ENCODE measurements at regions not wholly inside any gene's neighbourhood (a gene's known extent, or its start where the extent isn't known, plus 50 kb on each side); places are given as distances from the start of the nearest gene placed in this dataset.

GRCh38 chr2:217070043-217070430 lies 210.2 kb upstream of the TNP1 start:
- DNase-seq, result no peak

DNA sequence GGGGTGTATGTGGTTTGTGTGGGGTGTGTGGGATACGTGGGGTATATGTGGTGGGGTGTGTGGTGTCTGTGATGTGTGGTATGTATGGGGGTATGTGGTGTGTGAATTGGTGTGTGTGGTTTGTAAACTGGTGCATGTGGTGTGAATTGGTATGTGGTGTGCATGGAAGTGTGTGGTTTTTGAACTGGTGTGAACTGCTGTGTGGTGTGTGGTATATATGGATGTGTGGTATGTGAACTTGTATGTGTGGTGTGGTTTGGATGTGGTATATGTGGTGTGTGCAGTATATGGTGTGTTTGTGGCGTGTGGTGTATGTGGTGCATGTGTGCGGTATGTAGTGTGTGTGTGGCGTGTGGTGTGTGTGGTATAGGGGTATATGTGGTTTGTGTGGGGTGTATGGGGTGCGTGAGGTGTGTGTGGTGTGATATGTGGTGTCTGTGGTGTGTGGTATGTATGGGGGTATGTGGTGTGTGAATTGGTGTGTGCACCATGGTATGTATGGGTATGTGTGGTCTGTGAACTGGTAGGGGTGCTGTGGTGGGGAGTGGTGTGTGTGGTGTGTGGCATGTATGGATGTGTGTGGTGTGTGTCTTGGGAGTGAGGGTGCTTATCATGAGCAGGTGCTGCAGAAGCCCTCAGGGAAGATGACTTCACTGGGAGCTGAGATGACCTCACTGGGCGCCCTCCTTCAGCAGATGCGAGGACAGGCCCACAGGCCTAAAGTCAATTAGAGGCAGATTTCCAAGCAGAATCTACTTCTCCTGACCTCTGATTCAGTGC lies 209.6 kb upstream of the TNP1 start:
- DNase-seq, result no peak

- no peak for DNase-seq
Measured at GRCh38 chr2:217068677-217069250, 208.9 kb upstream of the TNP1 start.

GRCh38 chr2:217067787-217068186 lies 207.9 kb upstream of the TNP1 start:
- no peak for DNase-seq

DNA sequence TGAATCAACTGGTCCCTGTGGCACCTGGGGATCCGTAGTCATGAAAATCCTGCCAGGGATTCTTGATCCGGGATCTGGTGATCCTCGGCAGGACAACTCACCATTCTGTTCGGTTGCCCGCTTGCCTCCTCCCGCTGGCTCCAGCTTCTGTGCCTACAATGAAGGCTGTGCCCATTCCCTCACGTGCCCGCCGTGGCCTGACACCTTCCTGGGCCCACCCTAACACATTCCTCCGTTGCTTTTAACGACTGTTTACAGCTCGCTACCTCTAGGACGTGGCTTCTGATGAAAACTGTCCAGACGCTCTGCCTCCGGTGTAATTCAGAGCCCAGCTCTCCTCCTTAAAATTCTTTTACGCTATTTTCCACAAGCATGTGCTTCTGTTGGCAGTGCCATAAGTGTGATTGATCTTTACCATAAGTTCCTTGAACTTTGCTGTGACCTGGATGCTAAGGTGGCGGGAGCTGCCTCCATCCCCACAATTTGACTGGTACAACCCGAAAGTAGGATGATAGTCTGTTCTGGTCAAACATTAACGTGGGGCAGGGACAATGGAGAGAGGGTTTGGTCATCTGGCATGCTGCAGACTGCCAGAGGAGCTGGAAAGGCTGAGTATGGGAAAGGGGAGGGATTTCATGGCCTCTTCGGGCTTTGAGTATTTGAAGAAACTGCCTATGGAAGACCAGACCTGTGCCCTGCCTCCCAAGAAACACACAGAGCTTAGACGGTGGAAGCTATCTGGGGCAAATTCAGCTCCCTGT lies 206.8 kb upstream of the TNP1 start:
- DNase-seq, result no peak

- no peak for DNase-seq
Measured at GRCh38 chr2:217065695-217066405, 206.0 kb upstream of the TNP1 start.

DNA sequence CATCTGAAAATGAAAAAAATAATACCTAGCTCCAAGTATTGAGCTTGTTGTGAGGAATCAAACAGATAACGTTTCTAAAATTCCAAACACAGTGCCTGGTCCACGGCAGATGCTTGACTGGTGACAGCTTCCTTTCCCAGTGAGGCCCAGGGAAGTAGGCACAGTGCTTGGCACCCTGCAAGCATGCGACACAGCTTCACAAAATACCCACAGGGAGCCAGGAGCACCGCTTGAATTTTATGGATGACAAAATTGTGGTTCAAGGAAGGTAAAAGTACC lies 205.1 kb upstream of the TNP1 start:
- no peak for DNase-seq

DNA sequence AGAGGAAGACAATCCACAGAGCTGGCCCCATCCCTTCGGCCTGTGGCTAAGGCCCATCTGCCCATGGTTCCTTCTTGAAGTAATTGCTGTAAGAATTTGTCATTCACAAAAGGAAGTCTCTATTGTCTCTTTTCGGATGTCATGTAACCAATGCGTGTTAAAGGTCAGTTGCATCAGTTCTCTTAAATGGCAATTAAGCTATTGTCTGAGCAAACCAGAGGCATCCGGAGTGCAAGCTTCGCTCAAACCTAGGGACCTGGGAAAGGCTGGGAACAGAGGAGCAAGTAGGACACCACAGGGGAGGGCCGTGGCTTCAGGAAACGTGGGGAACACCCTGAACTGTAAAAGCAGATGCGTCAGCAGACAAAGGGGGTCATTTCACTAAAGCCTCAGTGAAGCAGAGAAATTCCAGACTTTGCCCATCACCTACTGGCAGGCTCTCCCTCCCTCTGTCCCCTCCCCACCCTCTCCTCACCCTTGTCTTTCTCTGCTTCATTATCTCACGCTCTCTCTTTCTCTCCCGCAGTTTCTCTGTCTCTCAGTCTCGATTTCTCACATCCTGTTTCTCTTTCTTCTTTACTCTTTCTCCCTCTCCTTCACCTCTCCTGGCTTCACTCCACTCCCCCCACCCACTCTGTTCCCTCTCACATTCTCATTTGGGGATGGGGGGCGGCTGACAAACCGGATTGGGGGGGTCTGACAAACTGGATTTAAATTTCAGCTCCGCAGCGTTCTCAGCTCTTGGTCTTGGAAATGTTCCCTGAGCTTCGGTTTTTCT lies 204.6 kb upstream of the TNP1 start:
- no peak for DNase-seq

DNA sequence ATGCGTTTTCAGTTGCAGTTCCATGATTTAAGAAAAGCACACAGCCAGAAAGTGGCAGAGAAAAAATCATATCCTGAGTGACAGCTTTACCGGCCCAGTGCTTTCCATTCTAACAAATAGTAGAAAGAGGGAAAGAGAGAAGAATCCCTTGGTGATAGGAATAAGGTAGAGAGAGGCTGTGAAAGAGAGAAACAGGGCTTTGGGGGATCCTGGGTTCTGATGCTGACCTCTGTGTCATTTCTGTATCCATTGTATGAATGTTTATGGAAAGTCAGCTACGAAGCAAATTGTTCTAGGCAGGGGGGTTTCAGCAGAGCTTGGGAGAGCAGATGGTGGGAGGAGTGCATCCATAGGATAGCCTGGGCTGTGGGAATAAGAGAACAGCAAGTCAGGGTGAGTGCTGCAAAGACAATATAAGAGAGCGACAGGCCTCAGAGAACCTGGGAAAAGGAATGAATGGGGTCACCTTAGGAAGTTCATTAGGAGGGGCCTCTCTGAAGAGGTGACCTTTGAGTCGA lies 203.4 kb upstream of the TNP1 start:
- no peak for DNase-seq

- no peak for DNase-seq
Measured at GRCh38 chr2:217062768-217063167, 202.9 kb upstream of the TNP1 start.

DNA sequence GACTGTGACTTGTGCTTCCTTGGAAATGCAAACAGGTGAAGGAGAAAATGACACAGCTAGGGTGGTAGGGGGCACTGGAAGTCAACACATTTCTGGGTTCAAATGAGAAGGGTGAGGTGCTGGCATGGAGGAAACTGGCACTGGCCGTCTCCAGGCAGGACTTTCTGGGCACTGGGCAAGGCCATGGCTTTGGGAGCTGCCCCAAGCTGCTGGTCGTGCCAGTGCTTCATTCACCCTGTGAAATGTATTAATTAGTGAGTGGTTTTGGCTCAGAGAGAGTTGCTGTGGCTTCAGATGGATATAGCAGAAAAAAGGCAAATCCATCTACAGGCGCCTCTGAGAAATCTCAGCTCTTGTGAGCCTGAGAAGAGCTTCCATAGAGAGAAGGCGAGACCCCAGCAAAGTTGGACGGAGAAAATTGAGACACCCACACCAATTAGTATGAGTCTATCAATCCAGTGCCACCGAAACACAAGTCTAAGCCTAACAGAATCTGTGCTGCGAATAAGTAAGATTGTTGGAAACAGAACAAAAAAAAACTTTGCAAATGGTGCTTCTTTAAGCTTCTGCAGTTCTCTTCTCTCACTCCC lies 202.1 kb upstream of the TNP1 start:
- no peak for DNase-seq

GRCh38 chr2:217060951-217061547 lies 201.2 kb upstream of the TNP1 start:
- no peak for DNase-seq

GRCh38 chr2:217060516-217060915 lies 200.7 kb upstream of the TNP1 start:
- no peak for DNase-seq

- no peak for DNase-seq
Measured at GRCh38 chr2:217058791-217059755, 199.2 kb upstream of the TNP1 start.

GRCh38 chr2:217057773-217058172 lies 197.9 kb upstream of the TNP1 start:
- no peak for DNase-seq

DNA sequence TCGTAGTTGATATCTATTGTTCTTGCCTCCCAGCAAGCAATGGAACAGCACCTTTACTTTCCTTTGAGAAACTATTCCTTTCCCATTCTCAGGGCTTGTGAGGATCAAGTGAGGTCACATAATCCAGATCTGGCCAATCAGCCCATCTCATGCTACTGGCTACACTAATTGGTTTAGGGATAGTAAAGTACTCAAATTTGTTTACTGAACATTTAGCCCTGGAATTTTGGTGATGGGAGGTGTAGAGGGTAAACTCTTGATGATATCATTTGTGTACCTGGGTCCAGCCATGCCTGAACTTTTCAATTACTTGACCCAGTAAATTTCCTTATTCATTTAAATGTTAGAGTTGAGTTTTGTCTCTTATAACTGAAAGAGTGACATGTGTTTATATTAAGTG lies 195.8 kb upstream of the TNP1 start:
- DNase-seq, result no peak

DNA sequence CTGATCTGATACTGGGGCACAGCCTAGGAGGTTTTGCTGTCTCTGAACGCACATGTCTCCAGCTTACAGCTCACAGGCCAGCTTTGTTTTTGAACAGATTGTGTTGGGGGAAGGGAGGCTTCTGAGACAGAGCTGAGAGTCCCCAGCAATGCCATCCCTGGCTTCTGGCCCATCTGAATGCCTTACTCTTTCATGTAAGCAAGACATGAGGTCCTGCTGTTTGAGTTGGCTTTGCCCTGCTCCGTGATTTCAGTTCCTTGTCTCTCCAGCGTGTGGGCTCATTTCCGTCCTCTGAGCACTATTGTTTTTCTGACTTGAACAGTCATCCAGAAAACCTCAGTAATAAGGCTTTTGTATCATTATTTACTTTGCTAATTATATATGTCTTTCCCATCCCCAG lies 194.9 kb upstream of the TNP1 start:
- DNase-seq, result no peak

DNA sequence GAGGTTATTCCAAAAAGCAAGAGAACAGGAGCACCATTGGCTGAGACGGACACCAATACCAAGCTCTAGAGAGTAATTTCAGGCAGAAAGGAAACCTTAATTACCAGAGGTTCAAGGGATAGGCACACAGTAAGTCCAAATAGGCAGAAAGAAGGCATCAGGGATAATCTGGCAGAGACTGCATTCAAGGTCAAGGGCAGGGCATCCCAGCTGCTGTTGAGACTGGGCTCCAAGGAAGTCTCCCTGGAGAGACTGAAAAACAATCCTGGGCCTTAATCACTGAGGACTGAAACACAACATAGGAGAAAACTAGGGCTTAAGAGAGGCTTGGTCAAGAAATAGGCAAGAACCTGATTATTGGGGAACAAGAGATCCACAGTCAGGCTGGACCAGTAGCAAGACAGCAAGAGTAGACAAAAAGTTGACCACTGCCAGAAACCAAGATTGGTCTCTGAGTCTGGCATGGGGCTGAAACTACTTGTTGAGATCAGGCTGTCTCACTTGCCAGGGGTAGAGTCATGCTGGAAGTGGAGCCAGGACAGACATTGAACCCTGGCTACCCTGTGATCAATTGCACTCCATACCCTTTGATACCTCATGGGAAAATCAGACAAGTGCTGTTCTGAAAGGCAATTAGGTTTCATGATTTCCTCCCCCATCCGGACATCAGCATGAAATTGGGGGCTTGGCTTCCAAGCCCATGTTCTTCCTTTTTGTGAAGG lies 193.2 kb upstream of the TNP1 start:
- no peak for DNase-seq

- no peak for DNase-seq
Measured at GRCh38 chr2:217051416-217051815, 191.6 kb upstream of the TNP1 start.

DNA sequence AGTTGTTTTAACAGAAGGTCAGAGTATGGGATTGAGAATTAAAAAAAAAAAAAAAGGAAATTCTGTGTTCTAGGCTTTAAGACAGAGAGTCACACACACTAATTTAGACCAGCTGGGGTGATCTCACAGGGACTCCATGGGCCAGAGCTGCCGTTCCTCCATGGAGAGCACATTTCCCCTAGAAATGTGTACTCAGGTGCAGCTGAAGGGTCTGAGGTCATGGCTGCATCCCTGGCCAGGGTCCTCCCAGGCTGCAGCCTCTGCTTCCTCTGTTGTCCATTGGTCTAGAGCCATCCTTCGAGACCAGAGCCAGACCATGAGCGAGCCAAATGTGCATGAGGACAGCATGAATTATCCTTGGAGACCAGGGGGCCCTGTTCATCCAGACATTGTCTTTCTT lies 190.1 kb upstream of the TNP1 start:
- DNase-seq, result no peak
